Cardiac muscle cell (in vitro differentiated cells and primary cell): ENCODE measurements at regions not wholly inside any gene's neighbourhood (a gene's known extent, or its start where the extent isn't known, plus 50 kb on each side); places are given as distances from the start of the nearest gene placed in this dataset.

Source experiments
- DNase-seq, 2 donors: peaks; one replicate each; pipeline versions ENCODE4 v3.0.0 to v3.0.0-alpha.2; 2010 to 2017; ENCODE audit warnings: low read depth in 1 of 2, low spot score in 1 of 2
- H3K27ac ChIP-seq: fragments of 200-600 bp; sonication (generic); 2 replicates; pipeline ENCODE4 v1.5.1; 2016
- H3K27me3 ChIP-seq: fragments of 200-600 bp; sonication (generic); 2 replicates; pipeline ENCODE4 v1.6.0; 2016; ENCODE audit warnings: control low read depth
- H3K36me3 ChIP-seq: fragments of 200-600 bp; sonication (generic); 2 replicates; pipeline ENCODE4 v1.5.1; 2016; ENCODE audit warnings: control low read depth
- H3K4me1 ChIP-seq: fragments of 200-600 bp; sonication (generic); 2 replicates; pipeline ENCODE4 v1.8.1; 2017; ENCODE audit warnings: low read depth, mild to moderate bottlenecking, mixed run types
- H3K4me3 ChIP-seq: fragments of 200-600 bp; sonication (generic); 2 replicates; pipeline ENCODE4 v1.5.1; 2016; ENCODE audit warnings: mild to moderate bottlenecking
- H3K9me3 ChIP-seq: fragments of 200-600 bp; sonication (generic); 2 replicates; pipeline ENCODE4 v1.5.1; 2017; ENCODE audit warnings: low read depth, mild to moderate bottlenecking, control low read depth
- TF ChIP-seq, protein P1 (sequence below): IDR thresholded peaks from 2 replicates; pipeline ENCODE4 v1.5.1; 2012; ENCODE audit warnings: low read depth, mild to moderate bottlenecking, low read length

DNA sequence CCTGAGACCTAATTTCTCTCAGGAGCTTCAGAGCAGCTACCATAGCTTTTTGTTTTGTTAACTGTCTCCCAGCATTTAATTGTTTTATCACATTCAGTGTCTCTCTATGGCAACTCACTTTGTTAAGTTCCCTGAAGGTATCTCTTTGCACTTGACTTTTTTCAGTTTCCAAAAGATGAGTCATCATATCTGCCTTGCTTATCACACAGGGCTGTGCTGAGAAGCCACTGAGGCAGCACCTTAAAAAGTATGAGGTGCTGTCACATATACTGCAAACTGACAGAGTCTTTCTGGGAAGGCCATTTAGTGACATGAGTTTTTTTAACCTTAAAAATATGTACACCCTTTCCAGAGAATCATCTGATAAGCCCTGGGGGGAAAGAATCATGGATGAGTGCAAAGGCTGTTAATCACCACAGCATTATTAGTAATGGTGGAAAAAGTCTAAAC is 56.8 kb downstream of the PPP1R3C start:
- Histone ChIP-seq H3K27me3 (no peaks in the 10 kb centered on the region), H3K4me3 (no peak overlapping the region), H3K4me1 (peaks cover 26% of the 10 kb centered on the region), H3K27ac (peak overlapping the region; percentile 69), H3K9me3 (no peaks in the 10 kb centered on the region), H3K36me3 (no peaks in the 10 kb centered on the region)
- DNase-seq: no peak
- TF ChIP-seq, protein P1, sequence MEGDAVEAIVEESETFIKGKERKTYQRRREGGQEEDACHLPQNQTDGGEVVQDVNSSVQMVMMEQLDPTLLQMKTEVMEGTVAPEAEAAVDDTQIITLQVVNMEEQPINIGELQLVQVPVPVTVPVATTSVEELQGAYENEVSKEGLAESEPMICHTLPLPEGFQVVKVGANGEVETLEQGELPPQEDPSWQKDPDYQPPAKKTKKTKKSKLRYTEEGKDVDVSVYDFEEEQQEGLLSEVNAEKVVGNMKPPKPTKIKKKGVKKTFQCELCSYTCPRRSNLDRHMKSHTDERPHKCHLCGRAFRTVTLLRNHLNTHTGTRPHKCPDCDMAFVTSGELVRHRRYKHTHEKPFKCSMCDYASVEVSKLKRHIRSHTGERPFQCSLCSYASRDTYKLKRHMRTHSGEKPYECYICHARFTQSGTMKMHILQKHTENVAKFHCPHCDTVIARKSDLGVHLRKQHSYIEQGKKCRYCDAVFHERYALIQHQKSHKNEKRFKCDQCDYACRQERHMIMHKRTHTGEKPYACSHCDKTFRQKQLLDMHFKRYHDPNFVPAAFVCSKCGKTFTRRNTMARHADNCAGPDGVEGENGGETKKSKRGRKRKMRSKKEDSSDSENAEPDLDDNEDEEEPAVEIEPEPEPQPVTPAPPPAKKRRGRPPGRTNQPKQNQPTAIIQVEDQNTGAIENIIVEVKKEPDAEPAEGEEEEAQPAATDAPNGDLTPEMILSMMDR: no peak

GRCh38 chr10:91575044-91575610 is 57.7 kb downstream of the PPP1R3C start:
- no peaks in the 10 kb centered on the region for H3K27me3 ChIP-seq
- H3K9me3 ChIP-seq: no peaks in the 10 kb centered on the region
- H3K4me3 ChIP-seq: no peak overlapping the region
- peak overlapping the region; percentile 69 for H3K27ac ChIP-seq
- TF ChIP-seq, protein P1: no peak
- peak in 1 of 2 donors; percentile 58 for DNase-seq
- no peaks in the 10 kb centered on the region for H3K36me3 ChIP-seq
- H3K4me1 ChIP-seq: peaks cover 26% of the 10 kb centered on the region

DNA sequence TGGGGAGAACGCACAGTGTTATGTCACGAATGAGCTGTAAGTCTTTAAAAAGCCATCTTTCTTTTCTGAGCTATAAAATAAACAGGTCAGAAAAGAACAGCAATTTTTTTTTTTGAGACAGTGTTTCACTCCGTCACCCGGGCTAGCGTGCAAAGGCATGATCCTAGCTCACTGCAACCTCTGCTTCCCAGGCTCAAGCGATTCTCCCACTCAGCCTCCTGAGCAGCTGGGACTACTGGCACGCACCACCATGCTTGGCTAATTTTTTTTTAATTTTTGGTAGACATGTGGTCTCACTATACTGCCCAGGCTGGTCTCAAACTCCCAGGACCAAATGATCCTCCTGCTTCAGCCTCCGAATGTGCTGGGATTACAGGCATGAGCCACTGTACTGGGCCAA is 58.6 kb downstream of the PPP1R3C start:
- Histone ChIP-seq H3K27me3 (no peaks in the 10 kb centered on the region), H3K36me3 (no peaks in the 10 kb centered on the region), H3K9me3 (no peaks in the 10 kb centered on the region), H3K27ac (peak overlapping the region; percentile 69), H3K4me3 (no peak overlapping the region), H3K4me1 (peaks cover 26% of the 10 kb centered on the region)
- no peak for DNase-seq
- TF ChIP-seq, protein P1: no peak

DNA sequence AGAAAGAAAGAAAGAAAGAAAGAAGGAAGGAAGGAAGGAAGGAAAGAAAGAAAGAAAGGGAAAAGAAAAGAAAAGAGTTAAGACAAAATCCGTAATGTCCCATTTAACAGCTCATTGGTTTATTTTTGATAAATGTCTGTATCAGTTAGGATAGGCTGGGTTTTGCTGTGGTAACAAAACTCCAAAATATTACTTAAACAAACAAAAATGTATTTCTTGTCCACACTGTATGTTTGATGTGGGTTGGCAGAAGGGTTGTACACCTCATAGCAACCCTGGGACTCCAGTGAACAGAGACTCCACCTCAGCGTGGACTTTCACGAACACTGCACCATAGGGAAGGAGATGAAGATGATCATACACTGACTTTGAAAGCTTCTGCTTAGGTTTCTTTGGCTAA is 59.6 kb downstream of the PPP1R3C start:
- no peak for DNase-seq
- Histone ChIP-seq H3K9me3 (no peaks in the 10 kb centered on the region), H3K27ac (no peak overlapping the region), H3K4me3 (no peak overlapping the region), H3K36me3 (no peaks in the 10 kb centered on the region), H3K27me3 (no peaks in the 10 kb centered on the region), H3K4me1 (peaks cover 19% of the 10 kb centered on the region)
- TF ChIP-seq, protein P1: no peak

DNA sequence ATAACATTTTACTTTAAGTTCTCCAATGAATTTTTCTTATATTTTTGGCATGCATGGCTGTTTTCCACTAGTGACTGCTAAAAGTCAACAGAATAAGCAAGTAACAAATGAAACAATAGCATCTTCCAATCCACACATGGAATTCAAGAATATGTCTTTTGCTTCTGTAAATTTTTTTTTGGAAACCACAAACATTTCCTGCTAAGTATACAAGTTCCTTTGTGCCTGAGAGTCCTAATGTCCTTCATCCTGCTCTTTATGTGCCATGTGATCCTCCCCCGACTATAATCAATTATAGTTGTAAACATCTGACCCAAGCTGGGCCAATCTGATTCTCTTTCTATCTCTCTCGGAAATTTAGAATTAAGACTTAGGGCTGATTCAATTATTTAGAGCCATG is 61.2 kb downstream of the PPP1R3C start:
- Histone ChIP-seq H3K27ac (no peak overlapping the region), H3K4me1 (peaks cover 19% of the 10 kb centered on the region), H3K4me3 (no peak overlapping the region), H3K36me3 (no peaks in the 10 kb centered on the region), H3K27me3 (no peaks in the 10 kb centered on the region), H3K9me3 (no peaks in the 10 kb centered on the region)
- DNase-seq: peak in 1 of 2 donors; percentile 35
- TF ChIP-seq, protein P1: no peak
